T-cell (primary cell): ENCODE measurements at regions not wholly inside any gene's neighbourhood (a gene's known extent, or its start where the extent isn't known, plus 50 kb on each side); places are given as distances from the start of the nearest gene placed in this dataset.
A peak's percentile ranks its signal among the peaks of the same experiment; 100 is the strongest.
"Not testable (repeated sequence)": the region's sequence is repeated elsewhere in the genome, so short reads cannot be mapped to it uniquely, and the experiment has no call there.

Experiments used
- ATAC-seq, 4 experiments: fragments of 200-7000 bp in 3 of 4; fragments of 150-1000 bp in 1 of 4; cut with Tn5 transposase; replicated peaks in 1 of 4; 1 replicate in 3 of 4; 2 replicates in 1 of 4; pipeline ENCODE4 v1.10.0; 2021; ENCODE audit warnings: moderate library complexity in 3 of 4, mild to moderate bottlenecking in 2 of 4, moderate number of reproducible peaks in 1 of 4
- CTCF ChIA-PET, 2 donors: fragments of 300-600 bp; sonication (Branson Sonifier 250); formaldehyde crosslinking; loops; one replicate each; lab custom pipeline; 2022; ENCODE audit warnings: antibody characterized with exemption in 2 of 2; lab: Charles Lee
- POLR2A ChIA-PET, 2 donors: fragments of 300-600 bp; sonication (Branson Sonifier 250); formaldehyde crosslinking; loops; one replicate each; lab custom pipeline; 2022; ENCODE audit warnings: antibody characterized with exemption in 2 of 2; lab: Charles Lee
- DNase-seq, 35 experiments: peaks; one replicate each; pipeline versions ENCODE4 v3.0.0 to v3.0.0-alpha.2; 2013 to 2023
- H3K27ac ChIP-seq: one replicate; pipeline ENCODE4 v1.5.1; 2013; ENCODE audit warnings: low read length
- H3K27me3 ChIP-seq, 2 experiments: replicated peaks in 1 of 2; 1 replicate in 1 of 2; 2 replicates in 1 of 2; pipeline versions ENCODE4 v1.6.1 to v1.7.0; 2013; ENCODE audit warnings: low read length in 1 of 2, mixed read lengths in 1 of 2; ENCODE audit not compliant: control insufficient read depth in 2 of 2, insufficient read depth in 2 of 2; ENCODE audit errors: extremely low read depth in 1 of 2
- H3K36me3 ChIP-seq, 2 donors: 1 replicate in 1 of 2; 2 replicates in 1 of 2; pipeline versions ENCODE4 v1.6.1 to v1.7.0; 2013; ENCODE audit warnings: low read length in 1 of 2; ENCODE audit not compliant: control insufficient read depth in 2 of 2, insufficient read depth in 1 of 2; ENCODE audit errors: extremely low read depth in 1 of 2
- H3K4me1 ChIP-seq, 2 experiments: 1 replicate in 1 of 2; 2 replicates in 1 of 2; pipeline versions ENCODE4 v1.6.1 to v1.7.0; 2013; ENCODE audit warnings: low read length in 2 of 2, mixed read lengths in 1 of 2; ENCODE audit not compliant: insufficient read depth in 2 of 2, control insufficient read depth in 1 of 2; ENCODE audit errors: extremely low read depth in 1 of 2
- H3K4me3 ChIP-seq, 2 donors: 1 replicate in 1 of 2; 2 replicates in 1 of 2; pipeline versions ENCODE4 v1.5.1 to v1.7.0; 2013; ENCODE audit warnings: mild to moderate bottlenecking in 2 of 2, low read length in 1 of 2, moderate library complexity in 1 of 2; ENCODE audit not compliant: control insufficient read depth in 1 of 2; ENCODE audit errors: extremely low read depth in 1 of 2
- H3K9me3 ChIP-seq: 2 replicates; pipeline ENCODE4 v1.7.0; 2013
- H3K27ac Mint-ChIP-seq, 2 donors: one replicate each; pipeline ENCODE4 v1.8.0; 2020 to 2021; ENCODE audit warnings: mild to moderate bottlenecking in 2 of 2, mixed read lengths in 2 of 2
- H3K27me3 Mint-ChIP-seq, 2 donors: one replicate each; pipeline ENCODE4 v1.8.0; 2021 to 2022; ENCODE audit warnings: mixed read lengths in 2 of 2
- H3K36me3 Mint-ChIP-seq: one replicate; pipeline ENCODE4 v1.8.0; 2021; ENCODE audit warnings: mixed read lengths
- H3K4me1 Mint-ChIP-seq, 3 donors: one replicate each; pipeline ENCODE4 v1.8.0; 2020 to 2022; ENCODE audit warnings: mixed read lengths in 3 of 3, mild to moderate bottlenecking in 1 of 3
- H3K4me3 Mint-ChIP-seq, 3 donors: one replicate each; pipeline ENCODE4 v1.8.0; 2020 to 2022; ENCODE audit warnings: mild to moderate bottlenecking in 3 of 3, mixed read lengths in 3 of 3, moderate library complexity in 3 of 3
- H3K9me3 Mint-ChIP-seq, 3 donors: one replicate each; pipeline ENCODE4 v1.8.0; 2020 to 2022; ENCODE audit warnings: mixed read lengths in 3 of 3
- WGBS: methylation state at CpG from one replicate; pipeline ENCODE4 v1.1.5; 2013; ENCODE audit warnings: missing lambda C conversion rate; ENCODE audit not compliant: insufficient coverage; 5-methylcytosine and 5-hydroxymethylcytosine counted together

DNA sequence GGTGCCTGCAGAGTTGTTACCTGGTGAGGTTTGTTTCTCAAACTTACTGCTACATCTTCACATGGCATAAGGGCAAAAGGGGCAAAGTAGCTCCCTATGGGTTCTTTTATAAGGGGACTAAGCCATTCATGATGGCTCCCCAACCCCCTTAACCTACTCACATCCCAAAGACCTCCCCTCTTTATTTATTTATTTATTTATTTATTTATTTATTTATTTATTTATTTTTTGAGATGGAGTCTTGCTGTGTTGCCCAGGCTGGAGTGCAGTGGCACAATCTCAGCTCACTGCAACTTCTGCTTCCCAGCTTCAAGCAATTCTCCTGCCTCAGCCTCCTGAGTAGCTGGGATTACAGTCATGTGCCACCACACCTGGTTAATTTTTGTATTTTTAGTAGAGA is 1065.7 kb upstream of the DEFB115 start:
- ATAC-seq, H3K36me3 ChIP-seq, H3K4me3 Mint-ChIP-seq, DNase-seq, POLR2A ChIA-PET, H3K4me1 ChIP-seq, H3K9me3 ChIP-seq, H3K27me3 ChIP-seq, H3K27ac ChIP-seq, H3K4me3 ChIP-seq, CTCF ChIA-PET, H3K9me3 Mint-ChIP-seq, H3K4me1 Mint-ChIP-seq, H3K27ac Mint-ChIP-seq, H3K36me3 Mint-ChIP-seq, H3K27me3 Mint-ChIP-seq: not testable (repeated sequence)

DNA sequence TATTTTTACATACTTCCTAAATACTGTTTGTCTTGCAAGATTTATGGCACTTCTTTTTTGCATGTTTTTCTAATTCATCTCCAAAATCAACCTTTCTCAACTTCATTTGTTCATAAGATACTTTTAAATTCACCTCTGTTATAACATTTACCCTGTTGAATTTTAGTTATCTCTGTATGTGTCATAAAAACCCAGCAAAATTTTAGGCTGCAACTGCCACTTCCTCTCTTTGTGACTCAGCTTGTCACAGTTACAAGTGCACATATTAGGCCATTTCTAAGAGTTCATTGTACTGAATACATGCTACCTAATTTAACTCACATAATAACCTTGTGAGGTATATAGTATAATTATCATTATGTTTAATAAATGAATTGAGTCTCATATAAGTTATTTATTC is 1023.0 kb upstream of the DEFB115 start:
- not testable (repeated sequence) for H3K27me3 Mint-ChIP-seq, H3K27ac Mint-ChIP-seq, H3K4me3 Mint-ChIP-seq

DNA sequence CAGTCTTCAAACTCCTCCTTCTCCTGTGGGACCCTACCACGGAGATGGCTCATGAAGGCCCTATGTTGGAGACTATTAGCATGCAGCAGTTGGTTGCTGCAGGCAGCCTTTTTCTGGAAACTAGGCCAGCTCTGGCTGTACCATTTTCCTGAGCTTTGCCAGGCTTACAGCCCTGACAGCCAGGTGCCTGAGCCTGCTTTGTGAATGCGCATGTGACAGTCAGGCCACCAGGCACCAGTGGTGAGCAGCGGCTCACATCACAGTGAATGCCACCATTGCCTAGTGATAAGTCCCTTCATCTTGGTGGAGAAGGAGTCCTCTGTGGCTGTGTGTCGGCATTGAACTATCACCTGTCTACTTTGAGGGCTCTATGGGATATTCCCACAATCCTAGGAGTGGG is 982.4 kb upstream of the DEFB115 start:
- ATAC-seq, H3K27ac ChIP-seq, H3K36me3 Mint-ChIP-seq, H3K27me3 ChIP-seq, H3K4me3 Mint-ChIP-seq, CTCF ChIA-PET, H3K27me3 Mint-ChIP-seq, H3K9me3 ChIP-seq, H3K9me3 Mint-ChIP-seq, H3K27ac Mint-ChIP-seq, H3K4me3 ChIP-seq, H3K4me1 ChIP-seq, H3K36me3 ChIP-seq, DNase-seq: not testable (repeated sequence)
- POLR2A ChIA-PET = interaction anchor here in 1 of 2 donors (0.7 kb wide), 1 partner anchor 115 kb away, joined by 4 read pairs; no protein-coding TSS in a partner anchor
- 100% methylated on average over 2 of the region's 4 CpGs for WGBS
- H3K4me1 Mint-ChIP-seq = peaks cover 14 to 44% (median 25%) of the 10 kb centered on the region in 3 donors

More for the DNA sequence above, 1023.0 kb upstream of the DEFB115 start:
- H3K27me3 ChIP-seq, H3K4me1 ChIP-seq, H3K27ac ChIP-seq, H3K4me1 Mint-ChIP-seq, DNase-seq, H3K4me3 ChIP-seq, H3K36me3 Mint-ChIP-seq, POLR2A ChIA-PET, CTCF ChIA-PET, ATAC-seq, H3K9me3 Mint-ChIP-seq, H3K9me3 ChIP-seq, H3K36me3 ChIP-seq: not testable (repeated sequence)

DNA sequence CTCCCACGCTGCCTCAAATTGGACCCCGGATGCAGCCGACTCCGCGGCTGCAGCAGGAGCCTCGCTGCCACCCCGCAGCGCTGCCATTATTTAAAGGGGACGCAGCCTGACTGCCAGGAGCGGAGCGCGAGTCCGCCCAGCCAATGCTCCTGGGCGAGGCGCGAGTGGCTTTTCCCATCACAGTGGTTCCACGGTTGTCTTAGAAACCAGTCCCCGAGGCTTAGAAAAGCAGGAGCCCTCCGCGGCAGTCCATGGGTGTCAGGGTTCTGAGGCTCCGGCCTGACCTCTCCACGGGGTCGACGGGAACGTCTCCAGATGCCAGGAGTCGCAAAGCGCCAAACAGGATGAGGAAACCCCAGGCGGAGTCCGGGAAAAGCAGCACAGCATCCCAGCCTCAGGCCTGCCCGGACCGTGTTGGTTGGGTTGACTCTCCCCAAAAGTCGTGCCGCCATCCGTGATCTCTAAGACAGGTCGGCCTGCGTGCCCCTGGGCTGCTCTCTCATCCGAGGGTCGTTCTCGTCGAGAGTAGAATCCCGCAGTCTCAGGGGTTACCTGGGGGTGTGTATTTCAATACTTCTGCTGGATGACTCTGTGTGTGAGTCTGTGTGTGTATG is 975.8 kb upstream of the DEFB115 start:
- peaks cover 0 to 15% of the 10 kb centered on the region in 2 experiments for H3K4me1 ChIP-seq
- H3K36me3 ChIP-seq = no peaks in the 10 kb centered on the region
- peaks cover 23 to 60% (median 28%) of the 10 kb centered on the region in 3 donors for H3K4me1 Mint-ChIP-seq
- H3K27me3 Mint-ChIP-seq = no peaks in the 10 kb centered on the region
- ATAC-seq (no peak), DNase-seq (no peak)
- H3K27ac Mint-ChIP-seq = no peak overlapping the region
- H3K4me3 ChIP-seq = no peak overlapping the region
- CTCF ChIA-PET = no interaction called here
- WGBS = 86% methylated on average over 31 of the region's 41 CpGs
- no peak overlapping the region for H3K27ac ChIP-seq
- H3K36me3 Mint-ChIP-seq = no peaks in the 10 kb centered on the region
- H3K9me3 Mint-ChIP-seq = peaks cover 0 to 7% (median 4%) of the 10 kb centered on the region in 3 donors
- peak overlapping the region in 1 of 3 donors; percentile 73 for H3K4me3 Mint-ChIP-seq
- H3K9me3 ChIP-seq = no peaks in the 10 kb centered on the region
- POLR2A ChIA-PET = no interaction called here
- H3K27me3 ChIP-seq = no peaks in the 10 kb centered on the region

DNA sequence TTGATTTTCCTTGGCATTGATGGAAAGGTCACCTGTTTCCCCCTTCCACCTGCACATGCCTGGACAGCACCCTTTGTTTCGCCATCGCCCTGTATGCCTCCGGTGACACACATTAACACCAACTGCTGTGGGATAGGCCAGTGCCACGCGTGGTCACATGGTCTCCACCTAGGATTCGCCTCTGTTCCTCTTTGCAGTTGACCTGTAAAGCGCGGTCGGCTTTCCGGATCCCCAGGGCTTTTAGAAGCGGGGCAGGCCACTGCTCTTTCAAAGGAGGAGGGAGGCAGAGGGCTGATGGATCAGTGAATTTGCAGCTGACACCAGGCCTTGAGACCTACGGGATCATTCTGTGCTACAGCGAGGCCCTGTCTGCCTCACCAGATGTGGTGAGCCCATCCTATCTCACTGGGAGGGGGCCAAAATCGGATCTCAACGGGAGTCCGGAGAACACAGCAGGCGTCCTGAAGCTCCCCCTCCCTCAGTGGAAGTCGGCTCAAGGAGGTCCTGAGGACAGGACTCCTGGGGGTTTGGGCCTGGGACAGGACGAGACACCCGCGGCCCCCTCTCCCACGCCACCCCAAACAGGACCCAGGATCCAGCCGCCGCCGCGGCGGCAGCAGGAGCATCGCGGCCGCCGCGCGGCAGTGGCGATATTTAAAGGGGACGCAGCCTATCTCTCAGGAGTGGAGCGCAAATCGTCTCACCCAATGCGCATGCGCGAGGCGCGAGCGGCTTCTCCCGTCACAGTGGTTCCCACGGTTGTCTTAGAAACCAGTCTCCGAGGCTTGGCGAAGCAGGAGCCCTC is 973.8 kb upstream of the DEFB115 start:
- peak overlapping the region; percentile 7 for H3K27ac ChIP-seq
- CTCF ChIA-PET, H3K9me3 Mint-ChIP-seq, H3K27me3 Mint-ChIP-seq, H3K36me3 Mint-ChIP-seq, H3K27me3 ChIP-seq, POLR2A ChIA-PET, H3K36me3 ChIP-seq, H3K9me3 ChIP-seq: not testable (repeated sequence)
- peak overlapping the region; percentile 69 to 88 for H3K27ac Mint-ChIP-seq
- WGBS = 51% methylated on average over 44 of the region's 47 CpGs
- ATAC-seq = peak; percentile 55 to 75 (median 68)
- peaks cover 0 to 15% of the 10 kb centered on the region in 2 experiments for H3K4me1 ChIP-seq
- peak in 33 of 35 experiments; percentile 25 to 85 (median 66) for DNase-seq
- peak overlapping the region; percentile 73 to 89 (median 76) for H3K4me3 Mint-ChIP-seq
- H3K4me1 Mint-ChIP-seq = peaks cover 11 to 44% (median 27%) of the 10 kb centered on the region in 3 donors
- H3K4me3 ChIP-seq = peak overlapping the region in 1 of 2 donors; percentile 32

DNA sequence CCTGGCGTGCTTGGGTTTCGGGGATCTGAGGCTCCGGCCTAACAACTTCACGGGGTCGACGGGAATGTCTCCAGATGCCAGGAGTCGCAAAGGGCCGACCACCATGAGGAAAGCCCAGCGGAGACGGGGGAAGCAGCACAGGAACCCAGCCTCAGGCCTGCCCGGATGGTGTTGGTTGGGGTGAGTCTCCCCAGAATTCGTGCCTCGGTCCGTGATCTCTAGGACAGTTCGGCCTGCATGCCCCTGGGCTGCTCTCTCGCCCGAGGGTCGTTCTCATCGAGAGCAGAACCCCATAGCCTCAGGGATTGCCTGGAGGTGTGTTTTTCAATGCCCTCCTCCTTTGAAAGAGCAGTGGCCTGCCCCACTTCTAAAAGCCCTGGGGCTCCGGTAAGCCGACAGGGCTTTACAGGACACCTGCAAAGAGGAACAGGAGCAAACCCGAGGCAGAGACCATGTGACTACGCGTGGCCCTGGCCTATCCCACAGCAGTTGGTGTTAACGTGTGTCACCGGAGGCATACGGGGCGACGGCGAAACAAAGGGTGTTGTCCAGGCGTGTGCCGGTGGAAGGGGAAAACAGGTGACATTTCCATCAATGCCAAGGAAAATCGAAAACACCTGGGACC is 973.1 kb upstream of the DEFB115 start:
- POLR2A ChIA-PET = no interaction called here
- H3K4me1 ChIP-seq = peaks cover 0 to 18% of the 10 kb centered on the region in 2 experiments
- WGBS = 77% methylated on average over 20 of the region's 33 CpGs

More for the DNA sequence above, 973.1 kb upstream of the DEFB115 start:
- H3K9me3 Mint-ChIP-seq = peaks cover 0 to 7% (median 4%) of the 10 kb centered on the region in 3 donors
- H3K27me3 Mint-ChIP-seq = no peaks in the 10 kb centered on the region
- H3K4me3 Mint-ChIP-seq = peak overlapping the region; percentile 73 to 89 (median 76)
- no peak overlapping the region for H3K27ac ChIP-seq
- H3K9me3 ChIP-seq = no peaks in the 10 kb centered on the region
- H3K27ac Mint-ChIP-seq = peak overlapping the region; percentile 34 to 88
- CTCF ChIA-PET = no interaction called here
- H3K4me3 ChIP-seq = peak overlapping the region in 1 of 2 donors; percentile 32
- H3K27me3 ChIP-seq = no peaks in the 10 kb centered on the region
- H3K36me3 ChIP-seq = no peaks in the 10 kb centered on the region
- DNase-seq (no peak), ATAC-seq (peak in 3 of 4 experiments; percentile 31 to 50 (median 31))
- peaks cover 11 to 43% (median 34%) of the 10 kb centered on the region in 3 donors for H3K4me1 Mint-ChIP-seq
- H3K36me3 Mint-ChIP-seq = no peaks in the 10 kb centered on the region
